GDM1 (cell line): ENCODE measurements at regions not wholly inside any gene's neighbourhood (a gene's known extent, or its start where the extent isn't known, plus 50 kb on each side); places are given as distances from the start of the nearest gene placed in this dataset.
"Not testable (repeated sequence)": the region's sequence is repeated elsewhere in the genome, so short reads cannot be mapped to it uniquely, and the experiment has no call there.

Experiments used
- DNase-seq: peaks from one replicate; lab custom pipeline; 2025; lab: John Stamatoyannopoulos, UW

GRCh38 chr6:23510778-23511510 is 615.1 kb upstream of the NRSN1 start:
- DNase-seq, result no peak

DNA sequence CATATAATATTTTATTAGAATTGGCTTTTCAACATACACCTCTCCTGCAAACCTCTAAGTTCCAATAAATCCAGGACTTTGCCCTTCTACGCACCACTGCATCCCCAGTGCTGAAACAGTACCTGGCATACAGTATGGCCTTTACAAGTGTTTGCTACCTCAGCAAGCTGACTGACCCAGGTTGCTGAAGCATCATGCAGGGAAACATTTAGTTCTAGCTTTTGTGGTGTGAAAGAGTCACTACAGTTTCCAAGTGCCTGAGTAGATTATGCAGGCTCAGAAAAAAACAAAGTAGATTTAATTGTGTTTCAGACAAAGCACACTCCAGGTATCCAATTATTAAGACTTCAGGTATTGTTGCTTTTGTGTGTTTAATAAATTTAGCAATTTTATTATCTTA is 614.2 kb upstream of the NRSN1 start:
- no peak for DNase-seq

DNA sequence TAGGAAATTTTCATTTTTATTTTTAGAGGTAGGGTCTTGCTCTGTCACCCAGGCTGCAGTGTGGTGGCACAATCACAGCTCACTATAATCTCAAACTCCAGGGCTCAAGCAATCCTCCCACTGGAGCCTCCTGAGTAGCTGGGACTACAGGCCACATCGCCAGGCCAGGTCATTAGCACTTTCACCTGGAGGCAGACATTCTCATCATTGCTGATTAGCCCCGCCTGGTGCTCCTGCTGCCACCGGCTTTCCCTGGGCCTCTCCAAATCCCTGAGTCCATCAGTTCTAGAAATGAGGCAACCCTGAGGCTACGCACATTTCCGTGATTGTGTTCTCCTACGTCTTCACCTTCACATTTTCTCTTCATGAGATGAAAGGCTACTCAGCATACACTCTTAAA is 607.7 kb upstream of the NRSN1 start:
- no peak for DNase-seq

DNA sequence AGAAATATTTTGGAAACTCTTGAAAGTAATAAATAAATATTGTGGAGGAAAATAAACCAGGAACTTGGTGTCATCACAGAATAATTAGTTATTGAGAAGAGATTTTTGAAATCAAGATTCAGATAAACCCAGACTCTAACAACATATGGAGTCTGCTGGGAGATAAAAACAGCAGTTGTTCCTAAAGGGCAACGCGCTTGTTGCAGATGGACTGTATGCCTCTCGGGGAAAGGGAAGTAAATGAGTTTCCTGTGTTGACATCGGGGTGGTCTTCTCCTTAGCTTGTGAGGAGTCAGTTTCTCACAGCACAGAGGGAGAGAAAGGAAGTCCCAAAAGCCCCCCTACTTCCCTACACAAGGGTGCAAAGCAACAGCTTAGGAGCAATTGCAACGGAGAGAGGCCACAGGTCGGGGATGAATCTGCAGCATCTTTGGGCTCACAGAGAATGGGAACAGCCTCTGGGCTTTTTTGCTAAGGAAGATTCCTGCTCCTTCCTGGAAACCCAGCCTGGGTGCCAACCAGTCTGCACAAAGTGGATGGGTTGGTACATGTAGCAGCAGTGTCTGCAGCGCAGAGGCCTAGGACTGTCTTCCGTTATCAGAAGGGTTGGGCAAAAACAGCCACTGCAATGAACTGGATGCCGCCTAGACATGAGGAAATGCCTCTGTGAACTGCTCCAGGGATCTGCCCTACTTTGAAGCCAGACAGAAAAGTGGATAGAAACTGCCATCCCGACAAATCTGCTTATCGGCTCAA is 603.0 kb upstream of the NRSN1 start:
- no peak for DNase-seq

GRCh38 chr6:23523771-23524170 is 602.2 kb upstream of the NRSN1 start:
- DNase-seq, result no peak

- no peak for DNase-seq
Measured at GRCh38 chr6:23524548-23524947, 601.5 kb upstream of the NRSN1 start.

GRCh38 chr6:23526526-23526925 is 599.5 kb upstream of the NRSN1 start:
- no peak for DNase-seq

DNA sequence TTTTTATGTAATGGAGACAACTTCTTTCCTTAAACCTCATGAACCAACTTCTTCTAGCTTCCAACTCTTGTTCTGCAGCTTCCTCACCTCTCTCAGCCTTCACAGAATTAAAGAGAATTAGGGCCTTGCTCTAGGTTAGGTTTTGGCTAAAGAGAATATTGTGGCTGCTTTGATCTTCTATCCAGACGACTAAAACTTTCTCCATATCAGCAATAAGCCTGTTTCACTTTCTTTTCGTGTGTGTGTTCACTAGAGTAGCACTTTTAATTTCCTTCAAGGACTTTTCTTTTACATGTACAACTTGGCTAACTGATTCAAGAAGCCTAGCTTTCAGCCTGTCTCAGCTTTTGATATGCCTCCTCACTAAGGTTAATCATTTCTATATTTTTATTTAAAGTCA is 596.1 kb upstream of the NRSN1 start:
- no peak for DNase-seq

GRCh38 chr6:23531666-23532065 is 594.3 kb upstream of the NRSN1 start:
- no peak for DNase-seq

- DNase-seq, result no peak
Measured at GRCh38 chr6:23532227-23532626, 593.8 kb upstream of the NRSN1 start.

- no peak for DNase-seq
Measured at GRCh38 chr6:23533311-23533710, 592.7 kb upstream of the NRSN1 start.

DNA sequence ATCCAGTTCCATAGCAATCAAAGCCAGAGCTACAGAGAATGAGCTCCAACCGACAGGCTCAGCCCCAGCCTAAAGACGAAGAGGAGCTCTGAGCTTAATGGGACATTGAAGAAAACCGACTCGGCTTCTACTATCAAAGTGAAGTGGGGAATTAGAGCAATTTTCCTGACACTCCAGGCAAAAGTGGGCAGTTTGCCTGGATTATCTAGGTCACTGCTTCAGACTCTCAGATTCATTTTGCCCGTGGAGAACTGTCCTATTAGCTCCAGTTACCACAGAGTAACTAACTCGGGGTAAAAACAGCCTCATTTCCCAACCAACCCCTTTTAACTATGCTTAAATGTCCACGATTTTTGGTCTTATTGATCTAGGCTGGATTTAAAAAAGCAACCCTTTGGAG is 592.1 kb upstream of the NRSN1 start:
- no peak for DNase-seq

DNA sequence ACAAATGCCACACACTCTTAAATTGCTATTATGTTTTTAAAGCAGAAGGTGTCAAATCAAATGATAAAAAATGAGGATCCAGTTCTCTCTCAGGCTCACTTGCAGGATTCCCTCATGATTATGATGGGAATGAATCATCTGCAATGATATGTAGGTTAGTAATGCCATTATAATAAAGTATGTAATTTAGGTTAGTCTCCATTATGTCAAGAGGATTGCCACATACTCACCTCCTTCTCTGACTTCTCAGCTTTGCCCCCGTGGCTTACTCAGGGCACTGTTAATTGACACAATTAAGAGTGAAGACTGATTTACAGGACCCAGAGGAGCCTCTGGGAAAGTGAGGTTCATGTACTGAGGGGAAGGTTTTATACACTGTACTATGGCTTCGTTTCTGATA is 591.7 kb upstream of the NRSN1 start:
- DNase-seq, result no peak

DNA sequence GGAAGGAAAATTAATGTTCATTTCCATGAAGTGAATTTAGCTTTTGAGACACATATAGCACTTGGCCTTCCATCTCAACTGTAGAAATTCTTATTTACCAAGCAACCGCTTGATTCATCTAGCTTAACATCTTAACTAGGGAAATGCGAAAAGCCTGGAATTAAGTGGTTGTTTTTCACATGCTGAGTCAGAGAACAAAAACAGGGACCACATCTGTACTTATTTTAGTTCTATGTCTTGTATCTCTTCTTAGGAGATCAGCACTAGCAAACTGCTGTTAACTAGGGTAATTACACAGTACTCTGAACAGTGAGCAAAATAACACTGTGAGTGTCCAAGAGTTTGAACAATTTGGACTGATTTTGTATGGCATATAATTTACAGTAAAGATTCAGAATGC is 590.9 kb upstream of the NRSN1 start:
- no peak for DNase-seq

DNA sequence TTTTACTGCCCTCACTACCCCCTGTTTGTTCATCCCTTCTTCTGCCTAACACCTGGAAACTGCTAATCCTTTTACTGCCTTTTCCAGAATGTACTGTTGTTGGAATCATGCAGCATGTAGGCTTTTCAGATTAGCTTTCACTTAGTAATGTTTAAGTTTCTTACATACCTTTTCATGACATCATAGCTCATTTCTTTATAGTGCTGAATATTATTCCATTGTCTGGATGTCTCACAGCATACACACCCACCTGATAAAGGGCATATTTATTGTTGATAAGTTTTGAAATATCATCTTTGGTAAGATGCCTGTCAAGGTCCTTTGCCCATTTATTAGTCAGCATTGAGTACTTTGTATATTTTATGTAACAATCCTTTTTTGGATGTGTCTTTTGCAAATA is 588.2 kb upstream of the NRSN1 start:
- DNase-seq, result no peak

DNA sequence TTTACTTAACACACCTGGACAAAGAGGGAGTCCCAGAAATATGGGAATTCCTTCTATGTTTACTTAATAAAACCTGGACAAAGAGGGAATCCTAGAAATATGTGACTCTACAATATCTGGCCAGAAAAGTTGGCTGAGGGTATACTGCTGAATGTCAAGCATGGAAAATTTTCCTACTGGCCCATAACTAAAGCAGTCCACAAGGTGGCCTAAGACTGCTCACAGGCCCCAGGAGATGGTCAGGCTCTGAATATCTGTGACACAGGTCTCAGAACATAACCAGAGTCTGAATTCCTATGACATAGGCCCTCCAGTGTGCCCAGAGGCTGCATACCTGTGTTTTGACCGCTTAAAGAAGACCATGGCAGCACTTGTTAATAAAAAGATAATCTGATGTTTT is 578.2 kb upstream of the NRSN1 start:
- no peak for DNase-seq

GRCh38 chr6:23554953-23555352 is 571.1 kb upstream of the NRSN1 start:
- DNase-seq, result not testable (repeated sequence)

DNA sequence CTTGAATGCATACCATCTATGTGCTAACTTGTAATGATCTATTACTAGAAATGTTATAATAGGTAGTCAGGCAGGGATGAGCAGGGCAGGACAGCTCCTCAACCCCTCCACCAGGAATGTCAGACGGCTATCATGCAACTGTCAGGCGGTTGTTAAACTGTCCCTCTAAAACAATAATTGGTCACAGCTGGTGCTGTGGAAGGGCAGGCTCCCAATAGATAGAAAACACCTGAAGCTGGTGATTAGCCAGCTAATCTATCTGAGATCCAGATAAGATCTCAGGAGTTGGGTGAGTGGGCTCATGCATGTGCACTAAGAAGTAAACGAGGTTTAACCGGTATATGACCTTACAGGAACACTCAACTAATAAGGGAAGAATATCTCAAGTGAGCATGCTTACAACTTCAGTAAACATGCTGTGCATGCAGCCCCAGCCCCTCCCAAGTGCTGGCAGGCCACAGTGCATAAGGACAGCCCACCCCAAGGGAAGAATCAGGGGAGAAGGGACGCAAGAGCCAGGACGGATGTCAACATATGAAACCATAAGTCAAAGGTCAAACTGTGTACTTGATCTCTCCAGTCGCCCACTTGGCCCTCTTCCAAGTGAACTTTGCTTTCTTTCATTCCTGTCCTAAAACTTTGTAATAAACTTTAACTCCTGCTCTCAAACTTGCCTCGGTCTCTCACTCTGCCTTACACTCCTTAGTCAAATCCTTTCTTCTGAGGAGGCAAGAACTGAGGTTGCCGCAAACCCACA is 566.2 kb upstream of the NRSN1 start:
- no peak for DNase-seq

- DNase-seq, result no peak
Measured at GRCh38 chr6:23561732-23562131, 564.3 kb upstream of the NRSN1 start.

GRCh38 chr6:23562554-23562953 is 563.5 kb upstream of the NRSN1 start:
- DNase-seq, result no peak

DNA sequence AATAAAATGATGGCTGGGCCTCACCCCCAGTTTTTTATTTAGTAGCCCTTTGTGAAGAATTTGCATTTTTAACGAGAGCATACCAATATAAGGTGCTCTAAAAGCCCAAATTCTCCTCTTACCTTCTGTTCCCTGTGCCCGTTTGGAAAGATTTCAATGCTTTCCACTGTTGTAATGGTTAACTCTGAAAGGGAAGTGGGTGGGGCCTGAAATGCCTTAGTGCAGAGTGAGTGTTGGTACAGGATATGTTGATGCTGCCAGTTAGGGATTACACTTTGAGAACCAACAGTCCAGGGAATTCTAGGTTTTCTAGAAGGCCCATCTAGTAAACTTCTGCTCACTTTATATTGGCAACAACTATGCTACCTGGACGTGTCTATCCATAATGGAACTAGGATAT is 562.7 kb upstream of the NRSN1 start:
- DNase-seq, result no peak

GRCh38 chr6:23566418-23566817 is 559.6 kb upstream of the NRSN1 start:
- no peak for DNase-seq

DNA sequence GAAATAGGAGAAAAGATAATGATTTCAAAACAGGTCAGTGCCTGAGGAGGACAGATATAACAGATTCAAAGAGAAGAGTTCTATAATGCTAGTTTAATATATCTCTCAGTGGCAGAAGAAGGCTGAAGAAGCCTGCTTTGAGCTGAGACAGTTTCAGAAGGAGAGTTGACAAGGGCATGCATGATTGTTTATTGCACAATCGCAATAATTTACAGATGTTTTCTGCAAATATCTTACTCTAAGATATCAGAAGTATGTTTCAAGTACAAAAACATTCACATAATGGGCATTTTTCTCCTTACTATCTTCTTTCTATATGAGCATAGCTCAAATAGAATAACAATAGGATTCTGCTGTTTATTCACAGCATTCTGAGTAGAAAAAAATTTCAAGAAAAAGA is 557.7 kb upstream of the NRSN1 start:
- DNase-seq, result no peak
